Small intestine (tissue), 7 donors: ENCODE measurements at regions not wholly inside any gene's neighbourhood (a gene's known extent, or its start where the extent isn't known, plus 50 kb on each side); places are given as distances from the start of the nearest gene placed in this dataset.
A peak's percentile ranks its signal among the peaks of the same experiment; 100 is the strongest.

ENCODE experiments used
- DNase-seq, 2 donors: peaks; one replicate each; pipeline versions ENCODE4 v3.0.0 to v3.0.0-alpha.2; 2013
- FAIRE-seq: peaks from 2 replicates; lab custom pipeline; 2012; peaks lifted over from hg19 to GRCh38; lab: Jason Lieb, UNC
- H3K27ac ChIP-seq, 3 donors: one replicate each; pipeline ENCODE4 v1.5.1; 2013; ENCODE audit warnings: low read length in 2 of 3, mild to moderate bottlenecking in 2 of 3, control low read depth in 1 of 3, inconsistent platforms in 1 of 3, low read depth in 1 of 3, moderate library complexity in 1 of 3
- H3K27me3 ChIP-seq, 3 donors: one replicate each; pipeline ENCODE4 v1.6.1; 2013; ENCODE audit warnings: low read length in 3 of 3, inconsistent platforms in 1 of 3; ENCODE audit not compliant: control insufficient read depth in 3 of 3, insufficient read depth in 3 of 3
- H3K36me3 ChIP-seq, 3 donors: one replicate each; pipeline ENCODE4 v1.6.1; 2013; ENCODE audit warnings: low read length in 3 of 3, inconsistent platforms in 1 of 3, low read depth in 1 of 3, mild to moderate bottlenecking in 1 of 3, moderate library complexity in 1 of 3; ENCODE audit not compliant: control insufficient read depth in 3 of 3, insufficient read depth in 2 of 3
- H3K4me1 ChIP-seq, 3 donors: one replicate each; pipeline ENCODE4 v1.6.1; 2013; ENCODE audit warnings: low read length in 2 of 3, inconsistent platforms in 1 of 3, low read depth in 1 of 3, mild to moderate bottlenecking in 1 of 3, moderate library complexity in 1 of 3; ENCODE audit not compliant: control insufficient read depth in 3 of 3, insufficient read depth in 2 of 3
- H3K4me3 ChIP-seq, 3 donors: one replicate each; pipeline ENCODE4 v1.5.1; 2013; ENCODE audit warnings: low read length in 3 of 3, control low read depth in 1 of 3, inconsistent platforms in 1 of 3, low read depth in 1 of 3, mild to moderate bottlenecking in 1 of 3, moderate library complexity in 1 of 3
- H3K9me3 ChIP-seq, 2 donors: one replicate each; pipeline ENCODE4 v1.6.1; 2013; ENCODE audit warnings: low read depth in 1 of 2, low read length in 1 of 2; ENCODE audit not compliant: control insufficient read depth in 2 of 2, insufficient read depth in 1 of 2
- WGBS, 3 donors: extraction: QIAGEN DNeasy Blood & Tissue Kit; methylation state at CpG; one replicate each; pipeline ENCODE4 v1.1.7; 2013; 5-methylcytosine and 5-hydroxymethylcytosine counted together
- donor health status: healthy with polysubstance abuse.
- donor health status: control.
- donor health status: control.
- donor health status: Bipolar disorder and iron deficiency.
- donor health status: healthy.

DNA sequence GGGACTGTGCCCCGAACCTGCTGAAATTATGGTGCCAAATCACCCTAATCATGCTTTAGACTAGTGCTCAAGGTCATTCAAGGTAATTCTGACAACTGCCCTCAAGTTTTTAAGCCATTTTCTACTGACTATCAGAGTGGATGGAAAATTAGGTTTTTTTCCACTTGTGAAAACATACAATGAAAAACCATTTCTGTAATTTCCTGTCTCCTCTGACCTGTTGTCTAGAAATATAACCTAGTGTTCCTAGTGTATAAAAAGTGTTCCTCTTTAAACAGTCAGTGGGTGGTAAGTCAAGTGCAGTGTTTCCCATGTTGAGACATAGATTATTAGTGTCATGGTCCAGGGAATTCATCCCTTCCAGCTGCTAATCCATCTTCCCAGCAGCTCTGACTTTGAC, 232.8 kb upstream of the UMPS start:
- 73 to 84% (median 74%) methylated on average over 1 of the region's 1 CpG for WGBS, 3 donors

DNA sequence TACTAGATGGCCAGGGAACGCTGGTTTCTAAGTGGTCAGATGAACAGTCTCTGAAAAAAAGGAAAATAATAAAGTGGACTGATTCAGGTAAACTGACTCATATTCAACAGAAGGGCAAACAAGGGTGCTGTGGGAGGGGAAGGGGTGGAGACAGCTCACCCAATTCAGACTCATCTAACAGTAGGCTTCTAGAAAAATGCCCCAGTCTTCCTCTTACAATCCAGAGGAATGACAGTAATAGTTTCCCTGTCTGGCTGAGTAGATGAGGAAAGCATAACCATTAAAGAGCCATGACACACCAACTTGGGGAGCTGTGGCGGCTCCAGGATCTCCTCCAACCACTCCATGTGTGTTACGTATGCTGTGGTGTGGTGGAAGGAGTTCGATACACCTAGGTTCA, 231.4 kb upstream of the UMPS start:
- WGBS, 3 donors = 75 to 87% (median 84%) methylated on average over 4 of the region's 4 CpGs
- no peak overlapping the region for H3K4me3 ChIP-seq
- H3K36me3 ChIP-seq = no peaks in the 10 kb centered on the region
- DNase-seq = no peak
- FAIRE-seq = no peak
- H3K27ac ChIP-seq = no peak overlapping the region
- no peaks in the 10 kb centered on the region for H3K27me3 ChIP-seq
- no peaks in the 10 kb centered on the region for H3K9me3 ChIP-seq
- no peaks in the 10 kb centered on the region for H3K4me1 ChIP-seq

More for the DNA sequence above, 232.8 kb upstream of the UMPS start:
- H3K36me3 ChIP-seq = no peaks in the 10 kb centered on the region
- H3K27ac ChIP-seq = no peak overlapping the region
- H3K4me1 ChIP-seq = no peaks in the 10 kb centered on the region
- H3K27me3 ChIP-seq = no peaks in the 10 kb centered on the region
- no peak for DNase-seq
- no peaks in the 10 kb centered on the region for H3K9me3 ChIP-seq
- no peak overlapping the region for H3K4me3 ChIP-seq
- FAIRE-seq = no peak

DNA sequence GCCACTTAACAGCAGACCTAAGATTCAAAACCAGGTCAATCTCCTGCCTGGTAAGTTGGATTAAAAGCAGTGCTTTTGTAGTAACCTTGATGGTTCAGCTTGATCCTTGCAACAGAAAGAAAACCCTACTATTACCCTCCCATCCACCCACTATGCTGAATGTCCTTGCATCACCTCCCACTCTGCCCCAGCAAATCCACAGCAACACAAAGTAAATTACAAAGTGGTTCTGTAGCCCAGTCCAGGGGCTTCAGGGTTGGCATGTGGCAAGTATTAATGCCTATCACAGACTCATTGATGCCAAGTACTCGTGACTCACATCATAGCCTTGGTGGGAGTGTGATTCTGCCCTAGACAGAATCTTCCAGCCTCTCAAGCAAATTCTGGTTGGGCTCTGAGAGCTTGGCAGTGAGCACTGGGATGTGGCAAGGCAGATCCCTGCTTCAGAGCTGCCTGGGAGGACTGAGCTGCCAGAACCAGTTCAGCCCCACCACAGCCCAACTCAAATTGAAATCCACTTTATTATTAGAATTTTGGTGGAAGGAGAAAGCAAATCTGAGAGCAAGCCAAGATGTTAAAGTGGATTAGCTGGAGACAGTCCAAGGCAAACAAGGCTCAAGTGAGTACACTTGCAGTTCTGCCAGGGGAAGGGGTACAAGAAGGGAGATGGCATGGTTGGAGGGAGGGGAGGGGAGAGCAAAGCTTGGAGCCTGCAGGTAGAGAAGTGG, 225.8 kb upstream of the UMPS start:
- no peaks in the 10 kb centered on the region for H3K9me3 ChIP-seq
- H3K4me1 ChIP-seq = no peaks in the 10 kb centered on the region
- no peak overlapping the region for H3K27ac ChIP-seq
- H3K4me3 ChIP-seq = no peak overlapping the region
- WGBS, 3 donors = 39 to 61% (median 41%) methylated on average over 1 of the region's 1 CpG
- no peak for DNase-seq
- no peak for FAIRE-seq
- H3K27me3 ChIP-seq = no peaks in the 10 kb centered on the region
- H3K36me3 ChIP-seq = no peaks in the 10 kb centered on the region

- no peak for DNase-seq
- Histone ChIP-seq H3K9me3 (no peaks in the 10 kb centered on the region), H3K36me3 (no peaks in the 10 kb centered on the region), H3K4me3 (no peak overlapping the region), H3K4me1 (peaks cover 0 to 6% (median 0%) of the 10 kb centered on the region in 3 donors), H3K27me3 (no peaks in the 10 kb centered on the region), H3K27ac (no peak overlapping the region)
- FAIRE-seq = no peak
- 82 to 96% (median 91%) methylated on average over 4 of the region's 4 CpGs for WGBS, 3 donors
Observed at GRCh38 chr3:124509884-124510283, 220.4 kb upstream of the UMPS start.

GRCh38 chr3:124510290-124510689, 220.0 kb upstream of the UMPS start:
- no peak for FAIRE-seq

DNA sequence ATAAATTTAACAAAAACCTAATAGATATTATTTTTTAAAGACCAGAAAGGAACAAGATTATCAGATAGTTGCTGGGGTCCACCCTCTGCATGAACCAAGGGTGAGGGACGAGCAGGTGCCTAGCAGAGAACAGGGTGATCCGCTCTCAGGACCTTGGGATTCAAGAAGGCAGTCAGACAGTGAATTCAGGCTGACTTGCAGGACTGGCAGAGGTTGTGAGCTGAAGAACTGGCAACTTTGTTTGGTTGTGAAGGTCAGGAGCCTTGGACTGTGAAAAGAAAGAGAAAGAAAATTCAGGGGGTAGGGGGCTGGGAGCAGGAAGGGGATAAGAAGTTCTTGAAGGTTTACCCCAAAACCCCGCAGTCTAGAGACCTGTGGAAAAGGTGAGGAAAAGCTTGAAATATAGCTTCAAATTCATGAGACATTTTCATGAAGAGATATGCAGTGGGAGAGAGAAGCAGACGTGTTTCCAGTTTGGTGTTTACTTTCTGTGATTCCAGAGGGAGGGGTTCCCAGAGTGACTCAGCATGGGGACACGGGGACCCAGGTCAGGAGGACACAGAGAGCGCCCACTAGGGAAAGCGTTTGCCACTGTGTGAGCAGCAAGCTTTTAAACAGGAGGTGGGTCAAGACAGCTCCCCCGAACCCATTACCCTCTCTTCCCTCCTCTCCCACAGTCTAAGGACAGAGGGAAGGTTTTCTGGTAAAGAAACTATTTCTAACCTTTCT, 217.2 kb upstream of the UMPS start:
- H3K27me3 ChIP-seq = no peaks in the 10 kb centered on the region
- FAIRE-seq = no peak
- H3K4me3 ChIP-seq = no peak overlapping the region
- no peaks in the 10 kb centered on the region for H3K9me3 ChIP-seq
- no peak overlapping the region for H3K27ac ChIP-seq
- peaks cover 0 to 6% (median 0%) of the 10 kb centered on the region in 3 donors for H3K4me1 ChIP-seq
- peak in 1 of 2 donors; percentile 45 for DNase-seq
- WGBS, 3 donors = 37 to 59% (median 41%) methylated on average over 8 of the region's 8 CpGs
- H3K36me3 ChIP-seq = no peaks in the 10 kb centered on the region

More at GRCh38 chr3:124510290-124510689, 220.0 kb upstream of the UMPS start:
- no peaks in the 10 kb centered on the region for H3K9me3 ChIP-seq
- DNase-seq = no peak
- H3K4me3 ChIP-seq = no peak overlapping the region
- H3K27me3 ChIP-seq = no peaks in the 10 kb centered on the region
- WGBS, 3 donors = 83 to 98% (median 95%) methylated on average over 3 of the region's 3 CpGs
- peaks cover 0 to 6% (median 0%) of the 10 kb centered on the region in 3 donors for H3K4me1 ChIP-seq
- no peak overlapping the region for H3K27ac ChIP-seq
- no peaks in the 10 kb centered on the region for H3K36me3 ChIP-seq

- no peak for FAIRE-seq
- no peaks in the 10 kb centered on the region for H3K36me3 ChIP-seq
- no peak for DNase-seq
- no peak overlapping the region for H3K4me3 ChIP-seq
- H3K27ac ChIP-seq = no peak overlapping the region
- WGBS, 3 donors = 75 to 81% (median 77%) methylated on average over 4 of the region's 4 CpGs
- H3K9me3 ChIP-seq = no peaks in the 10 kb centered on the region
- peaks cover 0 to 6% (median 0%) of the 10 kb centered on the region in 3 donors for H3K4me1 ChIP-seq
- no peaks in the 10 kb centered on the region for H3K27me3 ChIP-seq
Observed at GRCh38 chr3:124513610-124513997, 216.6 kb upstream of the UMPS start.

- Histone ChIP-seq H3K9me3 (no peaks in the 10 kb centered on the region), H3K36me3 (no peaks in the 10 kb centered on the region), H3K27ac (no peak overlapping the region), H3K27me3 (no peaks in the 10 kb centered on the region), H3K4me1 (peaks cover 0 to 6% (median 0%) of the 10 kb centered on the region in 3 donors), H3K4me3 (no peak overlapping the region)
- FAIRE-seq = no peak
- no peak for DNase-seq
- WGBS, 3 donors = 75 to 81% (median 78%) methylated on average over 2 of the region's 2 CpGs
Observed at GRCh38 chr3:124514683-124515082, 215.6 kb upstream of the UMPS start.
